Mammary epithelial cell (primary cell): ENCODE measurements at regions not wholly inside any gene's neighbourhood (a gene's known extent, or its start where the extent isn't known, plus 50 kb on each side); places are given as distances from the start of the nearest gene placed in this dataset.

ENCODE experiments used
- CTCF ChIP-seq, 2 donors: IDR thresholded peaks in 1 of 2; conservative IDR thresholded peaks in 1 of 2; 2 replicates each; pipeline ENCODE4 v1.5.1; 2011 to 2012; ENCODE audit warnings: inconsistent platforms in 2 of 2, low read length in 2 of 2, mild to moderate bottlenecking in 2 of 2, control low read depth in 1 of 2, low read depth in 1 of 2; ENCODE audit not compliant: insufficient read depth in 1 of 2; ENCODE audit errors: extremely low read depth in 1 of 2
- EZH2 ChIP-seq: IDR thresholded peaks from 2 replicates; pipeline ENCODE4 v1.6.1; 2012; ENCODE audit warnings: low read length, inconsistent platforms, borderline replicate concordance

GRCh38 chr3:148128136-148128535 lies 569.6 kb upstream of the AGTR1 start:
- no peak for TF ChIP-seq EZH2
- no peak for TF ChIP-seq CTCF (conservative IDR thresholded peaks at IDR 0.05 in 1 of 2, IDR thresholded peaks at IDR 0.05 in 1 of 2; ENCODE audit: extremely low read depth in 1 of 2, insufficient read depth in 1 of 2, low read depth in 1 of 2, low read length in 2 of 2)
